HFF-Myc (cell line): ENCODE measurements at regions not wholly inside any gene's neighbourhood (a gene's known extent, or its start where the extent isn't known, plus 50 kb on each side); places are given as distances from the start of the nearest gene placed in this dataset.

Experiments used
- DNase-seq: peaks from one replicate; pipeline ENCODE4 v3.0.0-alpha.2; 2011; ENCODE audit warnings: low read depth; ENCODE audit errors: extremely low read depth
- H3K4me3 ChIP-seq: replicated peaks from 2 replicates; pipeline ENCODE4 v1.5.1; 2011; ENCODE audit warnings: low read depth, mild to moderate bottlenecking, control low read depth, low read length
- TF ChIP-seq, protein P1 (sequence below): IDR thresholded peaks from 2 replicates; pipeline ENCODE4 v1.5.1; 2012; ENCODE audit warnings: mild to moderate bottlenecking, low read depth, low read length, control low read depth; ENCODE audit errors: missing control alignments

DNA sequence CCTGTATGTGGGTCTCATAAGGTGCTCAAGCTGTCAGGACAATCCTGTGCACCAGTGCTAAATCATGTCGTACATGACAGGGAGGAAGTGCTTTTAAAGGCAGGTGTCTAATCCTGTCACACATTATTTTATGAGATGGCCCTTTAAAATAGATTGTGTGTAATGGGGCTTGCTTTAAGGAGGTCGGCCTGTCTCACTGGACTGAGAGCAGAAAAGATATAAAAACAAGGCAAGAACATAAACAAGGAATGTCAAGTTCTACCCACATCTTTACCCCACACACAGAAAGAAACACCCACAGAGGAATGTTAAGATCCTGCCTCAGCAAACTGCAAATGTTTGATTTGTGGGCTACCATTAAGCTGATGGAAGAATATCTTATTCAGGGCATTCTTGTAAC, 279.0 kb downstream of the FOXA2 start:
- DNase-seq = no peak
- no peak overlapping the region for H3K4me3 ChIP-seq

DNA sequence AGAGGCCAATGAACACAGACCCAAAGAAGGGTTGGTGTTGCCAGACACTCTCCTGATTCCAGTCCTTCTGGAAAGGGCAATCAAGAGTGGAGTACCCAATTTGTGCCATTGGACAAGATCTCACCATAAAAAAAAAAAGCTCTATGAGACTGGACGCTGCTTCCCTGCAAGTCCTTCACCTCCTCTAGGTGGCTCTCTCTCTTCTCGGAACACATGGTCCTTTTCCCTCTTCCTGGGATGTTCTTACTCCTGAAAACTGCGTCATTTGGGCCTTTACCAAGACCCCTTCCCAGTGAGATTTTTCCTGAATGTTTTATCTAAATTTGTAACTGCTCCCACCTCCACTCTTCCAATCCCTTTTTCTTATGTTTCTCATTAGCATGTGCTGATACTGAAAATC, 280.8 kb downstream of the FOXA2 start:
- TF ChIP-seq, protein P1, sequence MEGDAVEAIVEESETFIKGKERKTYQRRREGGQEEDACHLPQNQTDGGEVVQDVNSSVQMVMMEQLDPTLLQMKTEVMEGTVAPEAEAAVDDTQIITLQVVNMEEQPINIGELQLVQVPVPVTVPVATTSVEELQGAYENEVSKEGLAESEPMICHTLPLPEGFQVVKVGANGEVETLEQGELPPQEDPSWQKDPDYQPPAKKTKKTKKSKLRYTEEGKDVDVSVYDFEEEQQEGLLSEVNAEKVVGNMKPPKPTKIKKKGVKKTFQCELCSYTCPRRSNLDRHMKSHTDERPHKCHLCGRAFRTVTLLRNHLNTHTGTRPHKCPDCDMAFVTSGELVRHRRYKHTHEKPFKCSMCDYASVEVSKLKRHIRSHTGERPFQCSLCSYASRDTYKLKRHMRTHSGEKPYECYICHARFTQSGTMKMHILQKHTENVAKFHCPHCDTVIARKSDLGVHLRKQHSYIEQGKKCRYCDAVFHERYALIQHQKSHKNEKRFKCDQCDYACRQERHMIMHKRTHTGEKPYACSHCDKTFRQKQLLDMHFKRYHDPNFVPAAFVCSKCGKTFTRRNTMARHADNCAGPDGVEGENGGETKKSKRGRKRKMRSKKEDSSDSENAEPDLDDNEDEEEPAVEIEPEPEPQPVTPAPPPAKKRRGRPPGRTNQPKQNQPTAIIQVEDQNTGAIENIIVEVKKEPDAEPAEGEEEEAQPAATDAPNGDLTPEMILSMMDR = no peak
- no peak for DNase-seq
- no peak overlapping the region for H3K4me3 ChIP-seq

More for the DNA sequence above, 279.0 kb downstream of the FOXA2 start:
- TF ChIP-seq, protein P1 = no peak

DNA sequence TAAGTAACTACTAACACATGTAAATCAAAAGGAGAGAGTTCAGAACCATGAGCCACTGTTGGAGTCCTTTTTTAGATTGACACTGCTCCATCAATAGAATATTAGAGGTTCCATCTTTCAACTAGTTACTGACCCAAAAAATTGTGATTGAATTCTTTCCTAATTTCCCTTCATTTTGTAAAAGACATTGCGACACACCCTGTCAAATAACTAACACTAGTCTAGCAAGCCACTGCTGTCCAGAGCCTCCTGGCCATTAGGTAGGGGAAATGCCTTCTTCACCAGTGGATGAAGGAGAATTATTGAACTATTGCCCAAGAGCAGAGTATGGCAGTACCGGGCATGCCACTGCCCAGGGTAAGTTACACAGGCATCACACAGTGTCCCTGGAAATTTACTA, 282.3 kb downstream of the FOXA2 start:
- H3K4me3 ChIP-seq = no peak overlapping the region
- no peak for DNase-seq
- TF ChIP-seq, protein P1 = no peak

DNA sequence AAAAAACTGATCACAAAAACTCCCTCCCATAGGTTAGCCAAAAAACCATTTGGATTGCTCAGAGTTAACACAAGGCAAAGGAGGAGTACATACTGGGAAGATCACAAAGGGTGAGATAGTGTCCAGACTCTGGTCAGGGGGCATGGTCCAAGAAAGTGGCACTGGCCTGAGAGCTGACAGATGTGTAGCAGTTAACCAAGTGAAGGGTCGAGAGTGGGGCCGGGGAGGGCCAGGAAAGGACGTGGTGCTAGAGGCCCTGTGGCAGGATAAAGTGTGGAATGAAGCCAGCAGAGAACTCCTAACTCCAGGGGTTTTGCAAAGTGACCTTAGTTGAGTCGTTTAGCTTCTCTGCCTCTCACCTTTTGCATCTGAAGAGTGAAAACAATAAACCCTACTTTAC, 290.5 kb downstream of the FOXA2 start:
- TF ChIP-seq, protein P1 = no peak
- no peak overlapping the region for H3K4me3 ChIP-seq
- no peak for DNase-seq

DNA sequence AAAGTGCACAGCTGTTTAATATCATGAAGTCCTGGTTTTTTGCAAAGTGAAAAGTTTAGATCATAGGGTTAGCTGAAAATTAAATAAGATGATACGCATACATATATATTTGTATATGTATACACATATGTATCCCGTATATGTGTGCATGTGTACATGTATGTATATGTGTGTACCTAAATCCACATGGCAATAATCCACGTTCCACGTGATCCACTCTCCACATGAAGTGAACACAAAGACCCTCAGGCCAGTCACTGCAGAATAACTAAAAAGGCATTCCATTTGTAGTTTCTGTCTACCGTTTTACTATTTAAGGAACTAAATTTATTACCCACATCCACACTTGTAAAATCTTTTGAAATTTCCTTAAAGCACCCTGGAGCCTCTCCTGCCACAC, 294.9 kb downstream of the FOXA2 start:
- H3K4me3 ChIP-seq = no peak overlapping the region
- DNase-seq = no peak
- TF ChIP-seq, protein P1 = no peak

DNA sequence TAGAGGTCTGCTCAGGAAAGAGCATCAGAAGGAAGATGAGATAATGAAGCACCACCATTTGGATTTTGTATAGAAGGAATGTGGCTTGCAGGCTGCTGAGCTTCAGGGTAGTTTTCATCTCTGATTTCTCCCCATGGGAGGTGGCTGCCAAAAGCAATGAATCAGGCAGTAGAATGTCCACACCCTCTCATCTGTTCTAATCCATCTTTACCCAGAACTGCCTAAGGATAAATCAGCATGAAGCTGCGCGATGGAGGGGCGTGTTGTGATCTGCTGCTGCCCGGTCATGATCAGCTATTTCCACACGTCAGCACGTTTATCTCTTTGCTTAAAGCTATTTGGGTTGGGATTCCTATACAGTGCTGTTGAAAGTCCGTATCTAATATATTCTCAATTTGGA, 295.4 kb downstream of the FOXA2 start:
- TF ChIP-seq, protein P1 = no peak
- no peak overlapping the region for H3K4me3 ChIP-seq
- DNase-seq = no peak

DNA sequence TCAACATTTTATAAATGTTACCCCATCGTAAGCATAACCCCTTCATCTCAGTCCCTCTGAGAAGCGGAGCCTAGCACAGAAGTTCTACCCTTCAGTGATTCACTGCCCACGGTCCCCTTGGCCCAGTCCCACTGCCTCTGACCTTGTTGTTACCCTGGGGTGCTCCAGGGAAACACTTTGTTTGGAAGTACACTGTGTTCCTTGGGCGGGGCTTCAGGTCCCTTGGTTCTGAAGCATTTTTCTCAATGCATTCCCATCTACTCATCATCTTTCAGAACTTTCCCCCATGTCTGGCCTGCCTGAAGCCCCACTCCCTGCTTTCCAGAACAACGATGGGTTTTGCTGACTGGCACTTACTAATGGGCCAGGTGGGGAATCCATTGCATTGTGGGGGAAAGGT, 296.2 kb downstream of the FOXA2 start:
- no peak overlapping the region for H3K4me3 ChIP-seq
- no peak for DNase-seq
- TF ChIP-seq, protein P1 = no peak
